K562 (cell line): ENCODE measurements at regions not wholly inside any gene's neighbourhood (a gene's known extent, or its start where the extent isn't known, plus 50 kb on each side); places are given as distances from the start of the nearest gene placed in this dataset.

Source experiments
- ATAC-seq: fragments of 200-7000 bp; cut with Tn5 transposase; 3 replicates; pipeline ENCODE4 v1.9.1; 2020; ENCODE audit warnings: moderate library complexity
- BruUV-seq: library from RNA; stranded (reverse); fragments of 400-500 nt; replicated peaks from 2 replicates; lab custom pipeline; 2021; lab: Mats Ljungman, UMichigan
- CTCF ChIA-PET: fragments of 300-600 bp; formaldehyde crosslinking; extraction: SDS; loops from one replicate; lab custom pipeline; 2021; ENCODE audit warnings: low intra/inter-chr PET ratio; lab: Yijun Ruan, JAX
- POLR2A ChIA-PET: fragments of 300-600, 350-650 bp; sonication (Branson Sonifier 250); formaldehyde crosslinking; extraction: SDS; loops from one replicate; lab custom pipeline; 2021; ENCODE audit warnings: antibody characterized with exemption, inconsistent platforms; lab: Yijun Ruan, JAX
- DNase-seq, 4 experiments: peaks; one replicate each; pipeline versions ENCODE4 v3.0.0 to v3.0.0-alpha.2; 2011 to 2018; ENCODE audit warnings: low spot score in 3 of 4, mixed read lengths in 3 of 4; ENCODE audit errors: extremely low read depth in 1 of 4
- FAIRE-seq: peaks from 2 replicates; lab custom pipeline; 2011; peaks lifted over from hg19 to GRCh38; lab: Jason Lieb, UNC
- H2AFZ ChIP-seq: 2 replicates; pipeline ENCODE4 v1.6.0; 2011; ENCODE audit warnings: low read depth, low read length, control low read depth, inconsistent platforms
- H3K27ac ChIP-seq: fragments of 200-600 bp; 3 replicates; pipeline ENCODE4 v1.8.0; 2011; ENCODE audit warnings: low read depth, mild to moderate bottlenecking, control low read depth, inconsistent platforms, low read length, moderate library complexity, mixed read lengths; ENCODE audit errors: extremely low read depth
- H3K27me3 ChIP-seq, 2 experiments: fragments of 300-600 bp in 1 of 2; 2 replicates in 1 of 2; 3 replicates in 1 of 2; pipeline versions ENCODE4 v1.6.0 to v1.8.0; 2011; ENCODE audit warnings: inconsistent platforms in 2 of 2, low read length in 2 of 2, mild to moderate bottlenecking in 1 of 2, mixed read lengths in 1 of 2, moderate library complexity in 1 of 2; ENCODE audit not compliant: control insufficient read depth in 2 of 2, insufficient read depth in 2 of 2
- H3K36me3 ChIP-seq: fragments of 300-600 bp; 3 replicates; pipeline ENCODE4 v1.8.0; 2011; ENCODE audit warnings: mild to moderate bottlenecking, low read length, inconsistent platforms; ENCODE audit not compliant: control insufficient read depth, insufficient read depth
- H3K4me1 ChIP-seq, 2 experiments: fragments of 200-600 bp in 1 of 2; replicated peaks in 1 of 2; 2 replicates in 1 of 2; 3 replicates in 1 of 2; pipeline versions ENCODE4 v1.5.1 to v1.8.0; 2011; ENCODE audit warnings: inconsistent platforms in 2 of 2, low read length in 2 of 2, mild to moderate bottlenecking in 1 of 2, mixed read lengths in 1 of 2, moderate library complexity in 1 of 2; ENCODE audit not compliant: control insufficient read depth in 2 of 2, insufficient read depth in 2 of 2
- H3K4me2 ChIP-seq: 2 replicates; pipeline ENCODE4 v1.6.1; 2011; ENCODE audit warnings: low read length, control low read depth, inconsistent platforms, mixed read lengths; ENCODE audit not compliant: insufficient read depth
- H3K4me3 ChIP-seq: fragments of 200-600 bp; sonication (generic), shearing (Covaris generic); 2 replicates; pipeline ENCODE4 v1.5.1; 2016; ENCODE audit warnings: control low read depth, inconsistent platforms
- H3K79me2 ChIP-seq: fragments of 200-600 bp; 3 replicates; pipeline ENCODE4 v1.8.0; 2011; ENCODE audit warnings: low read length, inconsistent platforms; ENCODE audit not compliant: control insufficient read depth, insufficient read depth
- H3K9ac ChIP-seq, 2 experiments: 2 replicates each; pipeline versions ENCODE4 v1.6.0 to v1.6.1; 2011; ENCODE audit warnings: low read depth in 2 of 2, low read length in 2 of 2, control low read depth in 1 of 2, inconsistent platforms in 1 of 2, mild to moderate bottlenecking in 1 of 2, mixed read lengths in 1 of 2; ENCODE audit not compliant: insufficient read depth in 1 of 2
- H3K9me1 ChIP-seq: one replicate; pipeline ENCODE4 v1.6.0; 2011; ENCODE audit warnings: inconsistent platforms, mild to moderate bottlenecking, low read length, moderate library complexity; ENCODE audit not compliant: control insufficient read depth, insufficient read depth
- H3K9me3 ChIP-seq: replicated peaks from 2 replicates; pipeline ENCODE4 v1.5.1; 2011; ENCODE audit warnings: low read depth, low read length, inconsistent platforms; ENCODE audit not compliant: control insufficient read depth, insufficient read depth
- H4K20me1 ChIP-seq: replicated peaks from 2 replicates; pipeline ENCODE4 v1.6.1; 2011; ENCODE audit warnings: low read length, inconsistent platforms, mixed read lengths; ENCODE audit not compliant: control insufficient read depth, insufficient read depth
- AFF4 ChIP-seq: sonication (generic); formaldehyde crosslinking; IDR thresholded peaks from 2 replicates; pipeline ENCODE4 v1.8.0; 2023; ENCODE audit warnings: mild to moderate bottlenecking, missing genetic modification reagents
- ARID3B ChIP-seq: fragments of 250-450 bp; sonication (Bioruptor Pico); IDR thresholded peaks from 2 replicates; pipeline ENCODE4 v1.4.0; 2020; ENCODE audit warnings: borderline replicate concordance
- DEAF1 ChIP-seq: fragments of 450-650 bp; formaldehyde crosslinking; IDR thresholded peaks from 2 replicates; pipeline ENCODE4 v1.4.0; 2020; ENCODE audit warnings: mild to moderate bottlenecking, moderate library complexity
- E2F3 ChIP-seq: fragments of 250-450 bp; sonication (Bioruptor Pico); IDR thresholded peaks from 2 replicates; pipeline ENCODE4 v1.4.0; 2020; ENCODE audit warnings: mild to moderate bottlenecking
- ELF4 ChIP-seq: fragments of 450-650 bp; formaldehyde crosslinking; IDR thresholded peaks from 2 replicates; pipeline ENCODE4 v1.4.0; 2022; ENCODE audit warnings: missing genetic modification characterization
- MCM3 ChIP-seq: fragments of 450-650 bp; IDR thresholded peaks from 2 replicates; pipeline ENCODE4 v1.6.1; 2016
- RERE ChIP-seq: sonication (generic); formaldehyde crosslinking; IDR thresholded peaks from 2 replicates; pipeline ENCODE4 v1.8.0; 2023; ENCODE audit warnings: missing genetic modification reagents, mild to moderate bottlenecking, borderline replicate concordance
- RFX5 ChIP-seq: IDR thresholded peaks from 2 replicates; pipeline ENCODE4 v1.6.1; 2011; ENCODE audit warnings: low read depth, mild to moderate bottlenecking, improper control_type of control experiment, low read length
- ZNF3 ChIP-seq: fragments of 250-450 bp; sonication (Bioruptor Pico); IDR thresholded peaks from 2 replicates; pipeline ENCODE4 v1.5.0; 2021; ENCODE audit warnings: mild to moderate bottlenecking, moderate library complexity
- ZNF586 ChIP-seq: fragments of 450-650 bp; formaldehyde crosslinking; conservative IDR thresholded peaks from 2 replicates; pipeline ENCODE4 v1.4.0; 2020; ENCODE audit warnings: mild to moderate bottlenecking, moderate library complexity
- WGBS: fragments of 100-300 bp; shearing (Covaris generic); methylation state at CpG from one replicate; pipeline ENCODE4 v1.1.6; 2016; ENCODE audit warnings: low coverage, mixed read lengths; ENCODE audit not compliant: insufficient coverage; ENCODE audit errors: missing lambda C conversion rate; 5-methylcytosine and 5-hydroxymethylcytosine counted together
- in situ Hi-C: fragments of 300-500 bp; cut with MboI; formaldehyde crosslinking; loops from 4 replicates; pipeline ENCODE4 v1.15.0; 2018; ENCODE audit warnings: inconsistent platforms, mixed read lengths
- intact Hi-C: fragments of 100-400 bp; cut with micrococcal nuclease; formaldehyde crosslinking; loops from 2 replicates; pipeline ENCODE4 v1.14.2; 2022

- no peaks in the 10 kb centered on the region for H3K4me1 ChIP-seq
- no peak overlapping the region for H3K4me3 ChIP-seq
- H3K9me3 ChIP-seq = no peaks in the 10 kb centered on the region
- no TSS peak for BruUV-seq
- CTCF ChIA-PET = no interaction called here
- intact Hi-C loops = no loop called here
- H3K79me2 ChIP-seq = no peaks in the 10 kb centered on the region
- 59% methylated on average over 4 of the region's 4 CpGs for WGBS
- no peak overlapping the region for H3K4me2 ChIP-seq
- no peaks in the 10 kb centered on the region for H4K20me1 ChIP-seq
- no peak for TF ChIP-seq ARID3B (CRISPR knock-in tag)
- no peak for TF ChIP-seq MCM3
- no peak for TF ChIP-seq ZNF3 (CRISPR knock-in tag)
- TF ChIP-seq ELF4 (CRISPR knock-in tag) = no peak
- no peak for TF ChIP-seq RERE (CRISPR knock-in tag)
- TF ChIP-seq DEAF1 (CRISPR knock-in tag) = no peak
- no peak for TF ChIP-seq ZNF586
- no peak for TF ChIP-seq AFF4 (CRISPR knock-in tag)
- TF ChIP-seq E2F3 (CRISPR knock-in tag) = no peak
- TF ChIP-seq RFX5 = no peak
- no peaks in the 10 kb centered on the region for H3K36me3 ChIP-seq
- no peak for DNase-seq
- in situ Hi-C loops = no loop called here
- ATAC-seq = no peak
- H3K9me1 ChIP-seq = no peaks in the 10 kb centered on the region
- no peak overlapping the region for H3K27ac ChIP-seq
- no peaks in the 10 kb centered on the region for H3K27me3 ChIP-seq
- H2AFZ ChIP-seq = no peak overlapping the region
- H3K9ac ChIP-seq = no peak overlapping the region
- POLR2A ChIA-PET = no interaction called here
- no peak for FAIRE-seq
These were observed 341.2 kb upstream of the DCN start for GRCh38 chr12:91523831-91524230.
